ENCODE measurements at regions not wholly inside any gene's neighbourhood (a gene's known extent, or its start where the extent isn't known, plus 50 kb on each side); places are given as distances from the start of the nearest gene placed in this dataset.

GRCh38 chr5:124871303-124871702, 124.9 kb upstream of the ZNF608 start:
- Histone ChIP-seq H3K4me3 (replicated peaks in 1 of 3) (no peak overlapping the region), H3K27ac (no peak overlapping the region), H3K36me3 (no peaks in the 10 kb centered on the region), H3K9me3 (no peaks in the 10 kb centered on the region), H3K4me1 (peaks cover 0 to 7% of the 10 kb centered on the region in 2 donors), H3K27me3 (no peaks in the 10 kb centered on the region)
- no peak for DNase-seq
- intact Hi-C loops (cut with DNase I): no loop called here
- 94 to 95% methylated on average over 2 of the region's 2 CpGs for WGBS, 2 donors
- TF ChIP-seq CTCF (IDR thresholded peaks at IDR 0.05) (no peak), POLR2A (IDR thresholded peaks at IDR 0.05) (no peak)

GRCh38 chr5:124872086-124872485, 125.6 kb upstream of the ZNF608 start:
- Histone ChIP-seq H3K36me3 (no peaks in the 10 kb centered on the region), H3K27me3 (no peaks in the 10 kb centered on the region), H3K27ac (no peak overlapping the region), H3K4me3 (replicated peaks in 1 of 3) (no peak overlapping the region), H3K9me3 (no peaks in the 10 kb centered on the region), H3K4me1 (peaks cover 0 to 7% of the 10 kb centered on the region in 2 donors)
- 88 to 94% methylated on average over 5 of the region's 5 CpGs for WGBS, 2 donors
- no peak for TF ChIP-seq CTCF (IDR thresholded peaks at IDR 0.05)
- TF ChIP-seq POLR2A (IDR thresholded peaks at IDR 0.05): no peak
- no peak for DNase-seq
- intact Hi-C loops (cut with DNase I): no loop called here

GRCh38 chr5:124872615-124873014, 126.2 kb upstream of the ZNF608 start:
- WGBS, 2 donors: 56 to 59% methylated on average over 2 of the region's 2 CpGs
- intact Hi-C loops (cut with DNase I): no loop called here
- Histone ChIP-seq H3K27me3 (no peaks in the 10 kb centered on the region), H3K4me1 (peaks cover 0 to 7% of the 10 kb centered on the region in 2 donors), H3K9me3 (no peaks in the 10 kb centered on the region), H3K4me3 (replicated peaks in 1 of 3) (no peak overlapping the region), H3K27ac (no peak overlapping the region), H3K36me3 (no peaks in the 10 kb centered on the region)
- DNase-seq: no peak
- TF ChIP-seq CTCF (IDR thresholded peaks at IDR 0.05): no peak
- no peak for TF ChIP-seq POLR2A (IDR thresholded peaks at IDR 0.05)

- H3K36me3 ChIP-seq: no peaks in the 10 kb centered on the region
- H3K4me1 ChIP-seq: peaks cover 0 to 7% of the 10 kb centered on the region in 2 donors
- no peak for DNase-seq
- H3K9me3 ChIP-seq: no peaks in the 10 kb centered on the region
- no peak overlapping the region for H3K27ac ChIP-seq
- no peaks in the 10 kb centered on the region for H3K27me3 ChIP-seq
- H3K4me3 ChIP-seq (replicated peaks in 1 of 3): no peak overlapping the region
- intact Hi-C loops (cut with DNase I): no loop called here
- TF ChIP-seq POLR2A (IDR thresholded peaks at IDR 0.05): no peak
- no peak for TF ChIP-seq CTCF (IDR thresholded peaks at IDR 0.05)
These were observed 126.7 kb upstream of the ZNF608 start for GRCh38 chr5:124873188-124873587.

- Histone ChIP-seq H3K9me3 (no peaks in the 10 kb centered on the region), H3K4me3 (replicated peaks in 1 of 3) (no peak overlapping the region), H3K27me3 (no peaks in the 10 kb centered on the region), H3K36me3 (no peaks in the 10 kb centered on the region), H3K27ac (no peak overlapping the region), H3K4me1 (peaks cover 0 to 7% of the 10 kb centered on the region in 2 donors)
- no peak for DNase-seq
- 99% methylated on average over 3 of the region's 3 CpGs for WGBS, 2 donors
- intact Hi-C loops (cut with DNase I): no loop called here
- TF ChIP-seq POLR2A (IDR thresholded peaks at IDR 0.05) (no peak), CTCF (IDR thresholded peaks at IDR 0.05) (no peak)
These were observed 127.3 kb upstream of the ZNF608 start for GRCh38 chr5:124873713-124874112.
